ENCODE measurements at regions not wholly inside any gene's neighbourhood (a gene's known extent, or its start where the extent isn't known, plus 50 kb on each side); places are given as distances from the start of the nearest gene placed in this dataset.
"Not testable (repeated sequence)": the region's sequence is repeated elsewhere in the genome, so short reads cannot be mapped to it uniquely, and the experiment has no call there.

DNA sequence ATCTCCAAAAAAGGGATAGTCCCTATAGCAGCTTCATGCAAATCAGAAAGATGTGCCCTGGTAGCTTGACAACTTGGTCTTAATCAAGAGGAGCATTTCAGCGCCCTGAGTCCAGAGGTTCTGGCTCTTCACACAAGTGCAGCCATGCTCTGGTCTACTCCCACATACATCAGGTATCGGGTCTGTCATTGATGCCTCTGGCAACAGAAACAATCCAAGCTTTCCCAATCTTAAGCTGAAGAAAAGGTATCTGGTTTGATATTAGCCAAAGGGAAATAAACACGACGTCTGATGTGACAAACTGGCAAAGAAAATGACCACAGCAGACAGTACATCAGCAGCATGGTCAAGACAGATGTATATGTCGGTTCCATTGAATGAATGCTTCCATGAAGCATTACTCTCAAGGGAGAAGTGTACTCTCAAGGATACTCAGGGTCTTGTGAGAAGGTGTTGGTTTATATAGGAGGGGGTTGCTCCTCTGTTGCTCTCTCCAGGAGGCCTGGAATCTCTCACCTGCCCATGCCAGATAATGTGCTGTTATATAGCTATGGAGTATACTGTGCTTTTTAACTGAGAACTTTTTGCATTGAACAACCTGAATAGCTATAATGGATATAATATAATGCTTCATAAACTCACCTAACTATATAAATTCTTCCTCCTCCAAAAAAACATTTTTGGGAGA is 879.6 kb upstream of the PCDH10 start:
- no peak for DNase-seq

GRCh38 chr4:132275583-132276121 is 873.4 kb upstream of the PCDH10 start:
- no peak for DNase-seq

DNA sequence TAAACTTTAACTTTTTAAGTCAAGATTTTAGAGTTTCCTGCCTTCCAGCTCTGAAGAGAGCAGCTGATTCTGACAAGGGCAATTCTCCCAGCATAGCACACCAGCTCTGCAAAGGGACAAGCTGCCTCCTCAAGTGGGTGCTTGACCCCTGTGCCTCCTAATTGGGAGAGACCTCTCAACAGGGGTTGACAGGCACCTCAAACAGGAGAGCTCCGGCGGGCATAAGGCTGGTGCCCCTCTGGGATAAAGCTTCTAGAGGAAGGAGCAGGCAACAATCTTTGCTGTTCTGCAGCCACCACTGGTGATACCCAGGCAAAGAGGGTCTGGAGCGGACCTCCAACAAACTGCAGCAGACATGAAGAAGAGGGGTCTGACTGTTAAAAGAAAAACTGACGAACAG is 872.9 kb upstream of the PCDH10 start:
- no peak for DNase-seq

DNA sequence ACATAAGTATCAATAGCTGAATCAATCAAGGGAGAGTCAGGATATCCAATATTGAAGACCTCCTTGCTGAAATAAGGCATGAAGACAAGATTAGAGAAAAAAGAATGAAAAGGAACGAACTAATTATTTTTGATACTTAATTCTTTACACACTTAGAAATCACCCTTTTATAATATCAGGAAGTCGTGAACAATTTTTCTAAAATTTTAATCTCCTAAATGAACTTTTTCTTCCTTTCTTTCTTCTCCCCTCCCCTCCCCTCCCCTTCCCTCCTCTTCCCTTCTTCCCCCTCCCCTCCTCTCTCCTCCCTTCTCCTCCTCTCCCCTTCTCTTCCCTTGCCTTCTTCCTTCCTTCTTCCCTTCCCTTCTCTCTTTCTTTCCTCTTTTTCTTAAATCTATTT is 872.1 kb upstream of the PCDH10 start:
- DNase-seq = no peak

DNA sequence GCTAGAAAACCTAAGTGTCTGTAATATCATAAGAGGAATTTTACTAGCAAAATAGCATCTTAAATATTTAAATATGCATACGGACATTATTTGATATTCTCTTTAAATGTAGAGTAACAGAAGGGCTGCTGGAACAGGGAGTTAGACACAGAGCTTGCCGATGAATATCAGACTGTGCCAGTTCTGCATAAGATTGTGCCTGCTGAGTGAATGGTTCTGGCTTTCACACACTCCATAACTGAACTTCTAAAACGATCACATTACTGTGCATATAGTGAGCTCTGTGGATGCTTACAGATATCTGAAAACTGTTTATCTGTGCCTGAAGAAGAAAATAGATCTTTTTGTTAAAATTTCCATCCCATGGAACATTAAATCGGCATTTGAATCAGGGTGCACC is 867.4 kb upstream of the PCDH10 start:
- DNase-seq = no peak

DNA sequence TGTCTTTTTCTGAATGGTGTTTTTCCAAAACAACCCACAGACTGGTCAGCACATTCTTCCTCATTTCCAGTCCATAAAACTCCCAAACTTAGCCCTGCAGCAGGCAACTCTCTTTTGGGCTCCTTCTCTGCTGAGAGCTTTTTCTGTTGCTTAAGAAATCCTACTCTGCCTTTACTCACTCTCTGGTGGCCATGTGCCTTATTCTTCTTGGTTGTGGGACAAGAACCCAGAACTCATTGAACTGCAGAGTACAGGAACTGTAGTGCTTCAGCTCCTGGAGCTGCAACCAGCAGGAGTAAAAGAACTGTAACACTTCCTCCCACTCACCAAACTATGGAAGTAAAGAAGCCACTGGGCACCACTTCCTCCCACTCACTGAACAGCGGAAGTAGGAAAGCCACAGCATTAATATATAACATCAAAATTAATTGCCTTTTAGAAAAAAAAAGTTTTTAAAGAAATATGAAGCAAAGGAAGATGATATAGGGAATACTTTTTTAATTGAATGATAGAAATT is 864.1 kb upstream of the PCDH10 start:
- no peak for DNase-seq

GRCh38 chr4:132297346-132297745 is 851.7 kb upstream of the PCDH10 start:
- no peak for DNase-seq

- peak; percentile 13 for DNase-seq
Observed at GRCh38 chr4:132299841-132300240, 849.3 kb upstream of the PCDH10 start.

DNA sequence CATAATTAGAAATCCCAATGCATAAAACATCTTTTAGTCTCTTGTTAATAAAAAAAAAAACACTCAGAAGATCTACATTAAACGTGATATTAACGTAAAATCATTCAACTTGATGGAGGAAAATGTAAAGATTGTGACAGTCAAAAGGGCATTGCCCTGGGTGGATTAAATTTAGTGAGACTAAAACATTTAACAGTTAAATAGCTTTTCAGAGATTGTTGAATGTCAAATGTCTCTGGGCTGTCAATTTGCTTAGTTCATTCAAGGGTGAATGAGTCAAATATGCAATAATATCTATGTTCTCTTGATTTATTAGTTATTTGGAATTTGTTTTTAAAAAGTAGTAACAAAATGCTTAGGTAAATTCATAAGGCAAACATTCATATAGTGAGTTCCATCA is 836.6 kb upstream of the PCDH10 start:
- peak; percentile 52 for DNase-seq

DNA sequence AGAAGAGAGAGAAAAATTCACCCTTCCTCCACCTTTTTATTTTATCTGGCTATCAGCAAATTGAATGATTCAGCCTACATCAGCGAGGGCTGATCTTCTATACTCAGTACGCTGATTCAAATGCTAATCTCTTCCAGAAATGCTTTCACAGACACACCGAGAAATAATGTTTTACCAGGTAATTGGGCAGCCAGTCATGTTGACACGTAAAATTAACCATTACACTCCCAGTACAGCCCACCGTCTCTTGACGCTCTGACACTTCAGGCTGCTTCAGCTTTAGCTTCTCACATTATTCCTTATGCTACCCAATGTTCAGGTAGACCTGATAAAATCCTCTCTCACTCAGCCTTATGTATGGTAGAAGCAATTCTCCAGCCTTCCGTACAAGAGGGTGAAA is 835.2 kb upstream of the PCDH10 start:
- peak; percentile 3 for DNase-seq

GRCh38 chr4:132316738-132317137 is 832.4 kb upstream of the PCDH10 start:
- DNase-seq = no peak

- no peak for DNase-seq
Observed at GRCh38 chr4:132317923-132318322, 831.2 kb upstream of the PCDH10 start.

DNA sequence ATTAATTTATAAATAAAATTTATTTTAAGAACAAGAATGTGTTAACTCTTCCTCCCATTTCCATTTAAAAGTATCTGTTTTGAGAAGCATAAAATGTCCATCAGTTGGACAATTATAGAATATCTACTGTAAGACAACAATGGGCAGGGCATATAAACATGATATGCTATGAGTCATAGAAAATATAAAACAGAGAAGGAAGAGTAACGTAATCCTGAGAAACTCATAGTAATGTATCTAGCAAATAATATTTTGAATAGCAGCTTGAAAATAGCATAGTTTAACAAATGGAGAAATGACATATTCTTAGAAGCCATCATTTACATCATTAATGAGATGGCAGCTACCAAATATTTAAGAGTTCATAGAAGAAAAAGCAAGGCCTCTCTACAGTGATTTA is 820.3 kb upstream of the PCDH10 start:
- no peak for DNase-seq

DNA sequence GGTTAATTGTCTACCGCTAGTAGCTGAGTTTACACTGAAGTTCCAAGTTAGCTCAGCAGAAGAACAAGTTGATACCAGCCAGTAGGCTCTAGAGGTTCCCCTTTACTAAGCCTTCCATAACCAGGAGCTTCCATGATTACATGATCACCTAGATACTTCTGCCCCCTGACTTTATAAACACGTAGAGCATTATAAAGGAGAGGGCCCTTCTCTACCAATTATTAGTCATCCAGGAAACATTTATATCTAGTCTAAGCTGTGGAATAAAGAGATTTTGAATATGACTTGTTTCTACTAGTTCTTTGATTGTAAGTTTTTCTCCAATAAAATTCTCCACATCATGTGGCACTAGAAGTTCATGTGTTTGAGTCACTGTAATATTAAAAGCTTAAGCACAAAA is 818.1 kb upstream of the PCDH10 start:
- no peak for DNase-seq

GRCh38 chr4:132332932-132333723 is 816.0 kb upstream of the PCDH10 start:
- DNase-seq = no peak

DNA sequence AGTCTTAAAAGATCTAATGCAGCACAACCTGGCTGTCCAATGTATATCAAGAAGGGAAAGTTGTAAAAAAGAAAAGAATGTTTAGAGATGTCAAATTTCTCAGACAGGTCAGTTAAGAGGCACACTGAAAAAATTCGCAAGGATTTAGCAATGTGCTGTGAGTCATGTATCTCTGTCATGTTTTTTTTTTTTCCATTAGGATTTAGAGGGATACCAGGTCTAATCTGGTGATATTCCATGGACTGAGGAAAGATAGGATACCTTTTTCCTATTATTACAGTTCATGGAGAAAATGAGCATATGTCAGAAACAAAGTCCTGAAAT is 815.4 kb upstream of the PCDH10 start:
- no peak for DNase-seq

- DNase-seq = no peak
Observed at GRCh38 chr4:132334081-132334480, 815.0 kb upstream of the PCDH10 start.

- DNase-seq = no peak
Observed at GRCh38 chr4:132344924-132345828, 803.9 kb upstream of the PCDH10 start.

- no peak for DNase-seq
Observed at GRCh38 chr4:132346016-132346415, 803.1 kb upstream of the PCDH10 start.

DNA sequence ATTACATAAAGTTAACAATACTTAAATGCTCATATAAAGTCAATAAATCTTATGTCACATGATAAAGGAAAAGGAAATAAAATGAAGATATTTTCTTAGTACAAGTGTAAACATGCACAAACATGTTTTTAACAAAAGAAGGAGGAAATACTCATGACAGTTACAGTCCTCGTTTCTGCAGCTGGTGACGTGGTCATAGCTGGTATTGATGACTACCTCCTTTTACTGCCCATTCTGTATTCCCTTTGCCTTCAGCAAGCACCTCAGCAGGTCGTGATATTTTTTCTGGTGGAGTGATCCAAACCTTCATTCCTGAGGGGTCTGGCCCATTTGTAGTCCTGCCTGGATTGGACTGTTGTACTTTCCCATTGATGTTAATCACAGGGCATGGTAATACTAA is 797.5 kb upstream of the PCDH10 start:
- not testable (repeated sequence) for DNase-seq

DNA sequence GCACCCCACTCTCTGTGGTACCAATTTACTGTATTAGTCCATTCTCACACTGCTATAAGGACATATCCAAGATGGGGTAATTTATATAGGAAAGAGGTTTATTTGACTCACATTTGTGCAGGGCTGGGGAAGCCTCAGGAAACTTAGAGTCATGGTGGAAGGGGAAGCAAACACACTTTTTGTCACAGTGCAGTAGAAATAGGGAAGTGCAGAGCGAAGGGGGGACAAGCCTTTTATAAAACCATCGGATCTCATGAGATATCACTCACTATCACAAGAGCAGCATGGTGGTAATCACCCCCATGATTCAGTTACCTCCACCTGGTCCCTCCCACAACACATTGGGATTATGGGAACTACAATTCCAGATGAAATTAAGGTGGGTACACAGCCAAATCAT is 766.9 kb upstream of the PCDH10 start:
- no peak for DNase-seq

DNA sequence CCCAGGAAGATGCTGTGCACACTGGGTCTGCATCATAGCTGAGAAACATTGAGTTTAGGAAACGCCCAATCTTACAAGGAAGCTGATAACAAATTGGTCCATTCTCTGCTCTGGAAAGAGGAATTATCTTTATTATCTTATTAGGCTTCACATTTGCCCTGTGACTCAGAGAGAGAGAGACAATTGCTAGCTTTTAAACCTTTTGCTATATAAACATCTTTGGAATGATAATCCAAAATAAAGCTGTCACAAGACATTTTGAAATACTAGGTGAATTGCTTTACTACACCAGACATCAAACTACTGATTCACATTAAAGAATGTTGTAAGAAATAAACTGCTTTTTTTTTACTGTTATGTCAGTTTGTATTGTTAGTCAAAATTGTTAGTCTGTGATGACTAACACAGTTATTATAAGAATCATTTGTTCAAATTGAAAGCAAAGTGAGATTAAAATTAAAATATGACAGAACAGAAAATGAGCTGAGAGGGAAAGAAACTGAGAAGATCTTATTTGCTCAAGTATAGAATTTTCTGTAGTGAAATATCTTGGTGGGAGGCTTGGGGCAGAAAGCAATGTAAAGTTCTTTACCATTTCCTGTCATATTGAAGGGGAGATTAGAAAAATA is 765.4 kb upstream of the PCDH10 start:
- no peak for DNase-seq

DNA sequence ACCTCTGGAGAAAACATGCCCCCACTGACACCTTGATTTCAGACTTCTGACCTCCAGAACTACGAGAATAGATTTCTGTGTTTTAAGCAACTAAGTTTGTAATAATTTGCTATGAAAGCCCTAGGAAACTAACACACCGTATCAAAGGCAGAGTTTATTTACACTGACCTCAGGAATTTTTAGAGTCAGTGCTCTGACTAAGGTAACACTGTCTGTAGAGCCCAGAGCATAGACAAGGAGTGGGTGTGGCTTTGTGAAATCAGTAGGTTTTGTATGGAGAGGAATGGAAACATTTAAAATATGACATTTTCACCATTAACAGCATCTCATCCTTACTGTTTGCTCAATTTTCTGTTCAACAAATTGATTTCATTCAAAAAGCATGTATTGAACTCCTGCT is 764.4 kb upstream of the PCDH10 start:
- DNase-seq = no peak

Measured in eye (tissue), 1 donor.